ENCODE measurements at regions not wholly inside any gene's neighbourhood (a gene's known extent, or its start where the extent isn't known, plus 50 kb on each side); places are given as distances from the start of the nearest gene placed in this dataset.

DNA sequence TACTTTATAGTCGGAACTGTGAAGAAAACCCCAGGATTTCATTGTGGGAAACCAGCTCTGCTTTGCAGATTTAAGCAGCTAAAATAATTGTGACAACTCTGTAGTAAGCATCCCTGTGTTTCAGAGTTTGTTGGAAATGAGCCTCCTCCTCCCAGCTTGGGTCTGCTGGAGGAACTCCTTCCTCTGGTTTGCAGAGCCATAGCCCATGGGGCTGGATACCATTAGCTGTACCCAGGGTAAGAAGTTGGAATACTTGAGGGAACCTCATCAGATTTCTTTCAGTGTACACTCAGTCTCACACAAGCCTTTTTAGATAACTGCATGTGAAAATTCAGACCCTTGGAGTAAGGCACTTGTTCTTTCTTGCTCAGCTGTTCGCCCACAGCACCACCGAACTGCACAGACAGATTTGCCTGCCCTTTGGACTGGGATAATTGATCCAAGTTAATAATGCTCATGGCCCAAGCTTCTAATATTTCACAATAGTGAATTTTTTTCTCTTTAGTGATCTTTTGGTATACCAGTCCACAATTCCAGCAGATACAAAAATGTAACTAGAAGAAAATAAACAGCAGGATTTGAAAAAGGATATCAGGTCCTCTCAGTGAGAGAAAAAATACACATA lies 467.4 kb upstream of the FZD8 start:
- DNase-seq (ENCODE audit: low read depth, low spot score): no peak
- BruUV-seq (replicated peaks): no TSS peak

More for the DNA sequence above, 467.4 kb upstream of the FZD8 start:
- H3K4me1 ChIP-seq (ENCODE audit: control insufficient read depth in 1 of 2, insufficient read depth in 2 of 2, low read length in 2 of 2): no peaks in the 10 kb centered on the region
- H3K27ac ChIP-seq (ENCODE audit: low read depth, low read length): no peak overlapping the region
- H2AFZ ChIP-seq (ENCODE audit: low read depth, low read length, poor library complexity, severe bottlenecking): no peak overlapping the region
- H3K9ac ChIP-seq (ENCODE audit: low read length): no peak overlapping the region
- POLR2A ChIA-PET: no interaction called here
- no peak for TF ChIP-seq FOSL1 (IDR thresholded peaks at IDR 0.05; ENCODE audit: low read depth)
- no peak for TF ChIP-seq EZH2phosphoT487 (IDR thresholded peaks at IDR 0.05; ENCODE audit: borderline replicate concordance)
- no peak for TF ChIP-seq TCF7L2 (IDR thresholded peaks at IDR 0.05; ENCODE audit: borderline replicate concordance, extremely low read depth, insufficient read depth, insufficient read length)
- TF ChIP-seq, protein P1, sequence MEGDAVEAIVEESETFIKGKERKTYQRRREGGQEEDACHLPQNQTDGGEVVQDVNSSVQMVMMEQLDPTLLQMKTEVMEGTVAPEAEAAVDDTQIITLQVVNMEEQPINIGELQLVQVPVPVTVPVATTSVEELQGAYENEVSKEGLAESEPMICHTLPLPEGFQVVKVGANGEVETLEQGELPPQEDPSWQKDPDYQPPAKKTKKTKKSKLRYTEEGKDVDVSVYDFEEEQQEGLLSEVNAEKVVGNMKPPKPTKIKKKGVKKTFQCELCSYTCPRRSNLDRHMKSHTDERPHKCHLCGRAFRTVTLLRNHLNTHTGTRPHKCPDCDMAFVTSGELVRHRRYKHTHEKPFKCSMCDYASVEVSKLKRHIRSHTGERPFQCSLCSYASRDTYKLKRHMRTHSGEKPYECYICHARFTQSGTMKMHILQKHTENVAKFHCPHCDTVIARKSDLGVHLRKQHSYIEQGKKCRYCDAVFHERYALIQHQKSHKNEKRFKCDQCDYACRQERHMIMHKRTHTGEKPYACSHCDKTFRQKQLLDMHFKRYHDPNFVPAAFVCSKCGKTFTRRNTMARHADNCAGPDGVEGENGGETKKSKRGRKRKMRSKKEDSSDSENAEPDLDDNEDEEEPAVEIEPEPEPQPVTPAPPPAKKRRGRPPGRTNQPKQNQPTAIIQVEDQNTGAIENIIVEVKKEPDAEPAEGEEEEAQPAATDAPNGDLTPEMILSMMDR (IDR thresholded peaks at IDR 0.05 in 2 of 3, conservative IDR thresholded peaks at IDR 0.05 in 1 of 3; ENCODE audit: borderline replicate concordance in 1 of 3, insufficient read depth in 1 of 3, low read depth in 2 of 3, low read length in 2 of 3): no peak
- no peak for TF ChIP-seq EZH2 (IDR thresholded peaks at IDR 0.05)
- no peak for TF ChIP-seq POLR2A (IDR thresholded peaks at IDR 0.05; ENCODE audit: borderline replicate concordance, extremely low read depth, insufficient read depth, insufficient read length)
- TF ChIP-seq CBX3 (IDR thresholded peaks at IDR 0.05; ENCODE audit: low read depth): no peak
- TF ChIP-seq ZBTB33 (IDR thresholded peaks at IDR 0.05; ENCODE audit: extremely low read depth, insufficient replicate concordance, low read length): no peak
- H3K36me3 ChIP-seq (ENCODE audit: control insufficient read depth in 1 of 2, insufficient read depth in 2 of 2, low read length in 2 of 2): no peaks in the 10 kb centered on the region
- intact Hi-C loops (cut with micrococcal nuclease): no loop called here
- RAD21 ChIA-PET (ENCODE audit: low non-redundant PET in 1 of 2, low total read pairs in 2 of 2, uncharacterized antibody in 2 of 2, unreplicated experiment in 2 of 2): no interaction called here
- CTCF ChIA-PET: no interaction called here
- no peak overlapping the region for H3K4me3 ChIP-seq (replicated peaks in 1 of 2; ENCODE audit: low read depth in 1 of 2, low read length in 2 of 2)
- H3K4me2 ChIP-seq (ENCODE audit: low read length): no peak overlapping the region
- no peaks in the 10 kb centered on the region for H3K79me2 ChIP-seq (ENCODE audit: insufficient read depth, low read length)
- no peaks in the 10 kb centered on the region for H4K20me1 ChIP-seq (ENCODE audit: insufficient read depth)
- no peak for ATAC-seq
- H3K9me3 ChIP-seq (ENCODE audit: control insufficient read depth in 1 of 2, insufficient read depth in 1 of 2, low read depth in 1 of 2, low read length in 2 of 2): peaks cover 4 to 24% of the 10 kb centered on the region in 2 experiments; a peak in 2 of 4 replicates
- H3K27me3 ChIP-seq (ENCODE audit: insufficient read depth, low read length): no peaks in the 10 kb centered on the region
- H3K9me2 ChIP-seq (ENCODE audit: insufficient read depth): no peaks in the 10 kb centered on the region
